ENCODE measurements at regions not wholly inside any gene's neighbourhood (a gene's known extent, or its start where the extent isn't known, plus 50 kb on each side); places are given as distances from the start of the nearest gene placed in this dataset.

GRCh38 chr12:93956551-93956950, 191.8 kb upstream of the PLXNC1 start:
- no peaks in the 10 kb centered on the region for H3K36me3 ChIP-seq (ENCODE audit: control insufficient read depth, insufficient read depth, low read length)
- no peak for TF ChIP-seq CTCF (IDR thresholded peaks at IDR 0.05; ENCODE audit: insufficient read depth, low read length, poor library complexity, severe bottlenecking)
- no peak overlapping the region for H3K4me3 ChIP-seq (replicated peaks; ENCODE audit: low read depth, low read length)
- H3K27me3 ChIP-seq (replicated peaks; ENCODE audit: control insufficient read depth, insufficient read depth, low read length): no peaks in the 10 kb centered on the region
- no peak for DNase-seq (ENCODE audit: extremely low read depth, insufficient read length)

GRCh38 chr12:93957168-93957567, 191.2 kb upstream of the PLXNC1 start:
- no peak for DNase-seq (ENCODE audit: extremely low read depth, insufficient read length)
- TF ChIP-seq CTCF (IDR thresholded peaks at IDR 0.05; ENCODE audit: insufficient read depth, low read length, poor library complexity, severe bottlenecking): no peak
- no peaks in the 10 kb centered on the region for H3K27me3 ChIP-seq (replicated peaks; ENCODE audit: control insufficient read depth, insufficient read depth, low read length)
- no peak overlapping the region for H3K4me3 ChIP-seq (replicated peaks; ENCODE audit: low read depth, low read length)
- no peaks in the 10 kb centered on the region for H3K36me3 ChIP-seq (ENCODE audit: control insufficient read depth, insufficient read depth, low read length)

DNA sequence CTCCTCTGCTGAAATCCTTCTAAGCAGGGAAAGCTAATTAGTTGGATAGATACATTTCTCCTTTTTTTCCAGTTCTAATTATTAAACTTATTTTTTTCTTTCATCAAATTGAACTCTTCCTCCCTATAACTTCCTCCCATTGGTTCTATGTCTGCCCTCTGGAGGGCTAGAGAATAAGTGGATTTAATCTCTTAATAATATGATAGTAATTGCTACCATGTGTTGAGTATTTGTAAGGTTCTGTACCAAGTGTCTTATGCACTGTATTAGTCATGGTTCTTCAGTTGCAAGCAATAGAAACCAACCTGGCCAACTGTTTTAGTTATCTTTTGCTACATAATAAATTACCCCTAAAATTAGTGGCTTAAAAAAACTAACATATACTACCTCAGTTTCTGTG, 190.5 kb upstream of the PLXNC1 start:
- no peaks in the 10 kb centered on the region for H3K27me3 ChIP-seq (replicated peaks; ENCODE audit: control insufficient read depth, insufficient read depth, low read length)
- no peaks in the 10 kb centered on the region for H3K36me3 ChIP-seq (ENCODE audit: control insufficient read depth, insufficient read depth, low read length)
- DNase-seq (ENCODE audit: extremely low read depth, insufficient read length): no peak
- TF ChIP-seq CTCF (IDR thresholded peaks at IDR 0.05; ENCODE audit: insufficient read depth, low read length, poor library complexity, severe bottlenecking): no peak
- no peak overlapping the region for H3K4me3 ChIP-seq (replicated peaks; ENCODE audit: low read depth, low read length)

DNA sequence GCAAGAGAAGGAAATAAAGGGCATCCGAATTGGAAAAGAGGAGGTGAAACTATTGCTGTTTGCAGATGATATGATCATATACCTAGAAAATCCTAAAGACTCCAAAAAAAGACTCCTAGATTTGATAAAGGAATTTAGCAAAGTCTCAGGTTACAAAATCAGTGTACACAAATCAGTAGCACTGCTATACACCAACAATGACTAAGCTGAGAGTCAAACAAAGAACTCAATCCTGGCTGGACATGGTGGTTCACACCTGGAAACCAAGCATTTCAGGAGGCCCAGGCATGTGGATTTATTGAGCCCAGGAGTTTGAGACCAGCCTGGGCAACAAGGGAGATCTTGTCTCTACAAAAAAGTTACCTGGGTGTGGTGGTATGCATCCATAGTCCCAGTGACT, 188.7 kb upstream of the PLXNC1 start:
- no peak for DNase-seq (ENCODE audit: extremely low read depth, insufficient read length)
- Histone ChIP-seq H3K36me3 (ENCODE audit: control insufficient read depth, insufficient read depth, low read length) (no peaks in the 10 kb centered on the region), H3K27me3 (replicated peaks; ENCODE audit: control insufficient read depth, insufficient read depth, low read length) (no peaks in the 10 kb centered on the region), H3K4me3 (replicated peaks; ENCODE audit: low read depth, low read length) (no peak overlapping the region)
- no peak for TF ChIP-seq CTCF (IDR thresholded peaks at IDR 0.05; ENCODE audit: insufficient read depth, low read length, poor library complexity, severe bottlenecking)

- H3K4me3 ChIP-seq (replicated peaks; ENCODE audit: low read depth, low read length): no peak overlapping the region
- TF ChIP-seq CTCF (IDR thresholded peaks at IDR 0.05; ENCODE audit: insufficient read depth, low read length, poor library complexity, severe bottlenecking): no peak
- DNase-seq (ENCODE audit: extremely low read depth, insufficient read length): no peak
- no peaks in the 10 kb centered on the region for H3K27me3 ChIP-seq (replicated peaks; ENCODE audit: control insufficient read depth, insufficient read depth, low read length)
- H3K36me3 ChIP-seq (ENCODE audit: control insufficient read depth, insufficient read depth, low read length): no peaks in the 10 kb centered on the region
Measured at GRCh38 chr12:93960521-93960920, 187.9 kb upstream of the PLXNC1 start.

GRCh38 chr12:93962336-93962735, 186.0 kb upstream of the PLXNC1 start:
- no peaks in the 10 kb centered on the region for H3K36me3 ChIP-seq (ENCODE audit: control insufficient read depth, insufficient read depth, low read length)
- no peak for DNase-seq (ENCODE audit: extremely low read depth, insufficient read length)
- H3K4me3 ChIP-seq (replicated peaks; ENCODE audit: low read depth, low read length): no peak overlapping the region
- no peaks in the 10 kb centered on the region; the same call in 1 of the 2 replicates for H3K27me3 ChIP-seq (replicated peaks; ENCODE audit: control insufficient read depth, insufficient read depth, low read length)
- no peak for TF ChIP-seq CTCF (IDR thresholded peaks at IDR 0.05; ENCODE audit: insufficient read depth, low read length, poor library complexity, severe bottlenecking)
